DND-41 (cell line): ENCODE measurements at regions not wholly inside any gene's neighbourhood (a gene's known extent, or its start where the extent isn't known, plus 50 kb on each side); places are given as distances from the start of the nearest gene placed in this dataset.

Experiments used
- ATAC-seq: fragments of 200-7000 bp; cut with Tn5 transposase; 3 replicates; pipeline ENCODE4 v1.9.1; 2021; ENCODE audit warnings: low read depth; ENCODE audit not compliant: insufficient read depth
- DNase-seq: peaks from one replicate; pipeline ENCODE4 v3.0.0-alpha.2; 2020
- H2AFZ ChIP-seq: 2 replicates; pipeline ENCODE4 v1.6.0; 2012; ENCODE audit warnings: low read depth, low read length
- H3K27ac ChIP-seq: 2 replicates; pipeline ENCODE4 v1.5.1; 2012; ENCODE audit warnings: low read length, inconsistent platforms
- H3K27me3 ChIP-seq: fragments of 200-600 bp; sonication (generic); 2 replicates; pipeline ENCODE4 v1.6.0; 2012; ENCODE audit warnings: low read length, mild to moderate bottlenecking, inconsistent platforms; ENCODE audit not compliant: insufficient read depth, poor library complexity
- H3K36me3 ChIP-seq: 2 replicates; pipeline ENCODE4 v1.5.1; 2012; ENCODE audit warnings: low read length, inconsistent platforms; ENCODE audit not compliant: insufficient read depth
- H3K4me1 ChIP-seq: 2 replicates; pipeline ENCODE4 v1.5.1; 2012; ENCODE audit warnings: mild to moderate bottlenecking, low read length; ENCODE audit not compliant: insufficient read depth
- H3K4me2 ChIP-seq: 2 replicates; pipeline ENCODE4 v1.6.0; 2012; ENCODE audit warnings: mild to moderate bottlenecking, moderate library complexity, low read length, inconsistent platforms; ENCODE audit not compliant: insufficient read depth
- H3K4me3 ChIP-seq, 2 experiments: fragments of 200-600 bp in 1 of 2; shearing (Covaris generic) in 1 of 2; 2 replicates each; pipeline ENCODE4 v1.5.1; 2012 to 2016; ENCODE audit warnings: inconsistent platforms in 2 of 2, low read length in 2 of 2, mild to moderate bottlenecking in 2 of 2, low read depth in 1 of 2, moderate library complexity in 1 of 2
- H3K79me2 ChIP-seq: 2 replicates; pipeline ENCODE4 v1.6.0; 2012; ENCODE audit warnings: low read length, inconsistent platforms; ENCODE audit not compliant: insufficient read depth
- H3K9ac ChIP-seq: 2 replicates; pipeline ENCODE4 v1.6.0; 2012; ENCODE audit warnings: low read depth, mild to moderate bottlenecking, inconsistent platforms, low read length, moderate library complexity
- H3K9me3 ChIP-seq: 2 replicates; pipeline ENCODE4 v1.5.1; 2012; ENCODE audit warnings: low read length, moderate library complexity, mild to moderate bottlenecking, inconsistent platforms; ENCODE audit not compliant: insufficient read depth, severe bottlenecking
- H4K20me1 ChIP-seq: 2 replicates; pipeline ENCODE4 v1.6.0; 2012; ENCODE audit warnings: low read length; ENCODE audit not compliant: insufficient read depth
- CTCF ChIP-seq: IDR thresholded peaks from 2 replicates; pipeline ENCODE4 v1.5.1; 2012; ENCODE audit warnings: borderline replicate concordance, low read length, moderate library complexity, mild to moderate bottlenecking; ENCODE audit not compliant: poor library complexity, severe bottlenecking; ENCODE audit errors: extremely low read depth
- EZH2 ChIP-seq: IDR thresholded peaks from 3 replicates; pipeline ENCODE4 v1.6.1; 2012; ENCODE audit warnings: borderline replicate concordance, low read depth, mild to moderate bottlenecking, moderate library complexity, low read length, inconsistent platforms; ENCODE audit not compliant: severe bottlenecking

- no peak for ATAC-seq
- Histone ChIP-seq H3K4me3 (no peak overlapping the region), H3K4me2 (no peak overlapping the region), H3K27me3 (no peaks in the 10 kb centered on the region), H2AFZ (no peak overlapping the region), H3K27ac (no peak overlapping the region), H3K9me3 (no peaks in the 10 kb centered on the region), H4K20me1 (0 out of 2 replicates have a peak, but pooled peaks cover 3% of the 10 kb centered on the region), H3K9ac (no peak overlapping the region), H3K79me2 (no peaks in the 10 kb centered on the region), H3K36me3 (no peaks in the 10 kb centered on the region), H3K4me1 (no peaks in the 10 kb centered on the region)
- no peak for DNase-seq
- TF ChIP-seq CTCF (no peak), EZH2 (no peak)
Observed at GRCh38 chr19:31960474-31960873, 384.9 kb upstream of the ZNF507 start.

- H3K4me2 ChIP-seq = no peak overlapping the region
- H3K36me3 ChIP-seq = no peaks in the 10 kb centered on the region
- no peak overlapping the region for H3K27ac ChIP-seq
- no peak overlapping the region for H3K9ac ChIP-seq
- H3K4me1 ChIP-seq = no peaks in the 10 kb centered on the region
- H2AFZ ChIP-seq = no peak overlapping the region
- H3K9me3 ChIP-seq = no peaks in the 10 kb centered on the region
- H3K79me2 ChIP-seq = no peaks in the 10 kb centered on the region
- H3K4me3 ChIP-seq = no peak overlapping the region
- 0 out of 2 replicates have a peak, but pooled peaks cover 3% of the 10 kb centered on the region for H4K20me1 ChIP-seq
- H3K27me3 ChIP-seq = no peaks in the 10 kb centered on the region
- no peak for TF ChIP-seq CTCF
- TF ChIP-seq EZH2 = no peak
- DNase-seq = no peak
- ATAC-seq = no peak
Observed at GRCh38 chr19:31961191-31961590, 384.2 kb upstream of the ZNF507 start.

GRCh38 chr19:31961667-31962066 is 383.7 kb upstream of the ZNF507 start:
- no peak overlapping the region for H2AFZ ChIP-seq
- DNase-seq (no peak), ATAC-seq (no peak)
- H3K9ac ChIP-seq = no peak overlapping the region
- H3K4me1 ChIP-seq = no peaks in the 10 kb centered on the region
- 0 out of 2 replicates have a peak, but pooled peaks cover 3% of the 10 kb centered on the region for H4K20me1 ChIP-seq
- no peak overlapping the region for H3K27ac ChIP-seq
- H3K27me3 ChIP-seq = no peaks in the 10 kb centered on the region
- H3K4me2 ChIP-seq = no peak overlapping the region
- no peaks in the 10 kb centered on the region for H3K36me3 ChIP-seq
- H3K4me3 ChIP-seq = no peak overlapping the region
- TF ChIP-seq CTCF = no peak
- TF ChIP-seq EZH2 = no peak
- no peaks in the 10 kb centered on the region for H3K9me3 ChIP-seq
- no peaks in the 10 kb centered on the region for H3K79me2 ChIP-seq

GRCh38 chr19:31962561-31962996 is 382.8 kb upstream of the ZNF507 start:
- Histone ChIP-seq H3K9ac (no peak overlapping the region), H3K27me3 (no peaks in the 10 kb centered on the region), H3K4me2 (no peak overlapping the region), H3K9me3 (no peaks in the 10 kb centered on the region), H4K20me1 (0 out of 2 replicates have a peak, but pooled peaks cover 3% of the 10 kb centered on the region), H3K36me3 (no peaks in the 10 kb centered on the region), H3K4me1 (no peaks in the 10 kb centered on the region), H3K79me2 (no peaks in the 10 kb centered on the region), H3K4me3 (no peak overlapping the region), H3K27ac (no peak overlapping the region), H2AFZ (no peak overlapping the region)
- ATAC-seq (no peak), DNase-seq (no peak)
- TF ChIP-seq EZH2 (no peak), CTCF (no peak)
